ENCODE measurements at regions not wholly inside any gene's neighbourhood (a gene's known extent, or its start where the extent isn't known, plus 50 kb on each side); places are given as distances from the start of the nearest gene placed in this dataset.
"Not testable (repeated sequence)": the region's sequence is repeated elsewhere in the genome, so short reads cannot be mapped to it uniquely, and the experiment has no call there.

- no peak for DNase-seq (ENCODE audit: low read depth in 2 of 2)
Measured at GRCh38 chr18:5021558-5021957, 175.5 kb downstream of the AKAIN1 start.

DNA sequence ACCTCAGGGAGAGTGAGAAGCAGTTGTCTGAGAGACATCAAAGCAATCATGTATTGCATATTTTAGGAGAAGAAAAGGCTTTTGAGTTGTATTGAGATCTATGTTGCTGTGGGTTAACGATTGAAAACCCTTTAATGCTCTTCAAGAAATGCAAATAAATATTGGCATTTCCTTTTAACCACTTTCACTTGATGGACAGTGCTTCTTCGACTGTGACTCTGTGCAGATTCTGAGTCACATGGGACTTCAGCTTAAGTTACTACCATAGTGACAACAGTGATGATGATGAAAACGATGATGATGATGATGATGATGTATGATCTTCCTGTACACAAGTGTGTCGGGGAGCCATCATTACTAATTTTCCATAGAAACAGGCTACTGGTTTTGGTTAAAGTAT is 181.8 kb downstream of the AKAIN1 start:
- no peak for DNase-seq (ENCODE audit: low read depth in 2 of 2)

DNA sequence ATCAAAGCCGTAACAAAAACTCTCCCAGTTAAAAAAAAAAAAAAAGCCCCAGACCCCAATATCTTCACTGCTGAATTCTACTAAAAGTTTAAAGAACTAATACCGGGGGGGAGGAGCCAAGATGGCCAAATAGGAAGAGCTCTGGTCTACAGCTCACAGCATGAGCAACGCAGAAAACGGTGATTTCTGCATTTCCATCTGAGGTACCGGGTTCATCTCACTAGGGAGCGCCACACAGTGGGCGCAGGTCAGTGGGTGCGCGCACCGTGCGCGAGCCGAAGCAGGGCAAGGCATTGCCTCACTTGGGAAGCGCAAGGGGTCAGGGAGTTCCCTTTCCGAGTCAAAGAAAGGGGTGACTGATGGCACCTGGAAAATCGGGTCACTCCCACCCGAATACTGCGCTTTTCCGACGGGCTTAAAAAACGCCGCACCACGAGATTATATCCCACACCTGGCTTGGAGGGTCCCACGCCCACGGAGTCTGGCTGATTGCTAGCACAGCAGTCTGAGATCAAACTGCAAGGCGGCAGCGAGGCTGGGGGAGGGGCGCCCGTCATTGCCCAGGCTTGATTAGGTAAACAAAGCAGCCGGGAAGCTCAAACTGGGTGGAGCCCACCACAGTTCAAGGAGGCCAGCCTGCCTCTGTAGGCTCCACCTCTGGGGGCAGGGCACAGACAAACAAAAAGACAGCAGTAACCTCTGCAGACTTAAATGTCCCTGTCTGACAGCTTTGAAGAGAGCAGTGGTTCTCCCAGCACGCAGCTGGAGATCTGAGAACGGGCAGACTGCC is 192.8 kb downstream of the AKAIN1 start:
- not testable (repeated sequence) for DNase-seq (ENCODE audit: low read depth in 2 of 2)

GRCh38 chr18:4994710-4995109 is 202.3 kb downstream of the AKAIN1 start:
- DNase-seq (ENCODE audit: low read depth in 2 of 2) = no peak

- no peak for DNase-seq (ENCODE audit: low read depth in 2 of 2)
Measured at GRCh38 chr18:4987452-4988405, 209.3 kb downstream of the AKAIN1 start.

DNA sequence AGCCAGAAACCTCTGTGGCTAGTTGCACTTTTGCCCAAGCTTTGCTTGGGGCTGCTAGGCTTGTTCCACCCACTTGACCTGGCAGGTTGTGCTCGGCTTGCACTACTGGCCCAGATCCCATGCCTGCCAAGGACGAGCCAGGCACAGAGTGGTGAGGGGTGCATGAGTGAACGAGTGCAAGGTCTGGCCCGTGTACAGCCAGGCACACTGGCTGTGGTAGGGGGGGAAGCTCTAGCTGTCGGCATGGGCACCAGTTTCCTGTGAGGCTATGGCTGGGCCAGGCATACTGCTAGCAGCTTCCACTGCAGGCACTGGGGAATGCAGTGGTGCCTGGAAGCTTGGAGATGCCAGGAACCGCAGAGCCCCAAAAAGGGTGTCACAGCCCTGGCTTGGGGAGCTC is 210.4 kb downstream of the AKAIN1 start:
- no peak for DNase-seq (ENCODE audit: low read depth in 2 of 2)

DNA sequence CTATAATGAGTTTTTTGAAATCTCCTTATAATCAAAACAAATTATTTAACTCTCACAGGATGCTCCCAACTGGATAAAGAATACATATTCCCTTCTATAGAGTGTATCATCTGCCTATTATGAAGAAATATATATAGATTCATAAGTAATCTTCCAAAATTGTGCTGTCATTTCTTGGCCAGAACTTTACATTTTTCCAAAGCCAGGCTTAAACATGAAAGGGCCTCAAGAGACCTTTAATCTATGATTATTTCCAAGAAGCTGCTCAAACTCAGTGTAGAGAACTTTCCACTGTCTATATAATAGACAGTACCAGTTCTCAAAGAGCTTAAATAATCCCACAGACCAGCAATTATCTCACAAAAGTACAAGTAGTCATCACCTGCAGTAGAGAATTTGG is 211.0 kb downstream of the AKAIN1 start:
- no peak for DNase-seq (ENCODE audit: low read depth in 2 of 2)

DNA sequence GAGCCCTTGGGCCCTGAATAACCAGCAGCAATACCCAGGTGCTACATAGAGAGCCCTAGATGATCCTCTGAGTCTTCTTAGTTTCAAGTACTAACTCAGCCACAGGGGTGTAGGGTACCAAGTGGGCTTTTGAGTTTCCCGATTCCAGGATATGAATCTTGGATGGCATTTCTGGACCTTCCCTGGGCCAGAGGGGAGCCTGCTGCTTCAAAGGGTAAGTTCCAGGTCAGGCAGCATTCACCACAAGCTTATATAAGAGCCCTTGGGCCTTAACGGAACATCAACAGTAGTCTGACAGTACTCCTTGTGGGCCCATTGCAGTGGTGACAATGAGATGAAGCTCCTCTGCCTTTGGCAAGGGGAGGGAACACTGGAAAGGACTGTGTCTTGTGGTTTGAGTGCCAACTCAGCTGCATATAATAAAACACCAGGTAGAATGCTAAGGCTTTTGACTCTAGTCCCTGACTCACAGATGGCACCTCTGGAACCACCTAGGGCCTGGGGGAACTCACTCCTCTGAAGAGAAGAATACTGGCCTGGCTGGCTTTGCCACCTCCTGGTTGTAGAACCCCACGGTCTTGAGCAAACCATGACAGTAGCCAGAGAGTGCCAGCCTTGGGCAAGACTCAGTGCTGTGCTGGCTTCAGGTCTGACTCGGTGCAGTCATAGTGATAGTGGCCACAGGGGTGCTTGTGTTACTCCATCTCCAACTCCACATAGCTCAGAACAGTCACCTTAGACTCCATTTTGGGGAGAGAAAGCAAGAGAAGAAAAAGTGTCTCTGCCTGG is 235.7 kb downstream of the AKAIN1 start:
- DNase-seq (ENCODE audit: low read depth in 2 of 2) = no peak

- DNase-seq (ENCODE audit: low read depth in 2 of 2) = no peak
Measured at GRCh38 chr18:4960578-4960977, 236.5 kb downstream of the AKAIN1 start.

DNA sequence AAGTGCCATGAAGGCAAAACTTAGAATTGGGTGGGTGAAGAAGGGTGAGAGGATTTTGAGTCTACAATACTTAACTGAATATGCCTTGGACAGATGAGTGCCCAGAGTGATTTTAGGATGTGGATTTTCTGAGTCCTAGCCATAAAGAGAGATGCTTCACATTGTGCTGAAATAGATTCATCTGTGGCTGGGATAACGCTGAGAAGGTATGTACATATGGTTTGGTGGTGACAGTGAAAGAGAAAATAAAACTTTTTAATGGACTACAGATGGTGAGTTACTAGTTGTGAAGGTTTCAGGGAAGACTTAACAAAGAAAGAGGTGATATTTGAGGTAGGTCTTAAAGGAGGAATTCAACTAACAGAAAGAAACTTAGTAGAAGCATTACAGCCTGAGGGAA is 265.8 kb downstream of the AKAIN1 start:
- no peak for DNase-seq (ENCODE audit: low read depth in 2 of 2)

- DNase-seq (ENCODE audit: low read depth in 2 of 2) = no peak
Measured at GRCh38 chr18:4921548-4921947, 275.5 kb downstream of the AKAIN1 start.

DNA sequence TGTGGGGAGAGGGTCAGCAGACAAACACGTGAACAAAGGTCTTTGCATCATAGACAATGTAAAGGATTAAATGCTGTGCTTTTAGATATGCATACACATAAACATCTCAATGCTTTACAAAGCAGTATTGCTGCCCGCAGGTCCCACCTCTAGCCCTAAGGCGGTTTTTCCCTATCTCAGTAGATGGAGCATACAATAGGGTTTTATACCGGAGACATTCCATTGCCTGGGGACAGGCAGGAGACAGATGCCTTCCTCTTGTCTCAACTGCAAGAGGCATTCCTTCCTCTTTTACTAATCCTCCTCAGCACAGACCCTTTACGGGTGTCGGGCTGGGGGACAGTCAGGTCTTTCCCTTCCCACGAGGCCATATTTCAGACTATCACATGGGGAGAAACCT is 279.5 kb downstream of the AKAIN1 start:
- not testable (repeated sequence) for DNase-seq (ENCODE audit: low read depth in 2 of 2)

GRCh38 chr18:4908328-4908727 is 288.7 kb downstream of the AKAIN1 start:
- DNase-seq (ENCODE audit: low read depth in 2 of 2) = no peak

DNA sequence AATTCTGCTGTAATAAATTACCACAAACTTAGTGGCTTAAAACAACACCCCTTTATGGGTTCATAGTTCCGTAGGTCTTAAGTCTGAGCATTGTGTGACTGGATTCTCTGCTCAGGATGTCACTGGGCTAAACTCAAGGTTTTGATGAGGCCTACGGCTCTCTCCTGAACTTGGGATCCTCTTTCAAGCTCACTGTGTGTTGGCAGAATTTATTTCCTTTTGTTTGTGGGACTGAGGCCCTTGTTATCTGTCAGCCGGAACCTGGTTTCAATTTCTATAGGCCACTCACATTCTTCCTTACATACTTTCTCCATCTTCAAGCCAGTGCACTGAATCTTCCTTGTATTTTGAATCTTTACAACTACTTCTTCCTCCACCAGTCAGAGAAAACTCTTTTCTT is 290.2 kb downstream of the AKAIN1 start:
- no peak for DNase-seq (ENCODE audit: low read depth in 2 of 2)

GRCh38 chr18:4888251-4889040 is 308.6 kb downstream of the AKAIN1 start:
- no peak for DNase-seq (ENCODE audit: low read depth in 2 of 2)

DNA sequence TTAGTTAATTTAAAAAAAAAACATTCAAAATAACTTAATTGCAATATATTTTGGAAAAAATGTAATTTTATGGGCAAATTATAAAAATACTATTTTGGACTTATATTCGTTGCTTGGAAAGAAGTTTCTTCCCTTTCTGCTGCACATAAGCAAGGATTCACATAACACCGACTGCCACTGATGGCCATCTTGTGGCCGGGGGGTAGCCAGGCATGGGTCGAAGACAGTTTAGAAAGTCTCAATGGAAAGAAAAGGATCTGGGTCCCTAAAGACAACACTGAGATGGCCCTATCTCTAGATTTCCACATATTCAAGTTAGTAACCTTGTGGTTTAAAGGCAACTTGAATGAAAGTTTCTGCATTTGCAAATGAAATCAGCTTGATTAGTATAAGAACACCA is 318.6 kb downstream of the AKAIN1 start:
- DNase-seq (ENCODE audit: low read depth in 2 of 2) = no peak

GRCh38 chr18:4871197-4871596 is 325.9 kb downstream of the AKAIN1 start:
- DNase-seq (ENCODE audit: low read depth in 2 of 2) = no peak

GRCh38 chr18:4870177-4870773 is 326.8 kb downstream of the AKAIN1 start:
- DNase-seq (ENCODE audit: low read depth in 2 of 2) = no peak

GRCh38 chr18:4869155-4869554 is 327.9 kb downstream of the AKAIN1 start:
- DNase-seq (ENCODE audit: low read depth in 2 of 2) = no peak

DNA sequence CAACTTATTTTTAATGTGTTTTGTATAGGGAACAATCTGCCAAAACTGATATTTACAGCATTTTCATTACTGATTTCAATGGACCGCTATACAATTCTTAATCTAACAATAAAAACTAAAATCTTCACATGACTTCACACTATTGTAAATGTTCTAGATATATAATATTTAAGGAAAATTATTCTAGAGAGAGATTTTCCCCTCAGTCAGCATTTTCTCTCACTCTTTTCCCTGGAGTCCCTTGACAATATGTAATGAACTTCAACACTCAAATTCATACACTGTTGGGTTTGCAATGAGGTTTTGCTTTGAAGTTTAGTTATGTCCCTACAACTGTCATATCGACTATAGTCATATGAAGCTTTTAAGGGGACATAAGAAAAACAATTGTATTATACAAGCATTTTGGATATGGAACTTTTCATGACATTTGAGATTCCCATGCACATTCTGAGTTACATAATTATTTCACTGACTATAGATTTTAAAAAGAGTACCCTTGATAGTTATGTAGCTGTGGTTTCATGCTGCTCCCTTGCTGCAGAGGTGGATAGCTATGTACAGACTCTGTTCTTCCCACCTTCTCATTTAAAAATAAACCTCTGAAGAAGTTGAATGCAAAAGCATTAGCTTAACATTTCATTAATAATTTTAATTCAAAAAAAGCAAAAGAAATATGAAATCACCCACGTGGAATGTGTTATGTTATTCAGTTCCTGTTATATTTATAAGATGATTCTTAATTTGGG is 338.5 kb downstream of the AKAIN1 start:
- no peak for DNase-seq (ENCODE audit: low read depth in 2 of 2)

All from activated CD8-positive, alpha-beta memory T cell treated with anti-CD3 and anti-CD28 coated beads for 4 hours (primary cell).